ENCODE measurements at regions not wholly inside any gene's neighbourhood (a gene's known extent, or its start where the extent isn't known, plus 50 kb on each side); places are given as distances from the start of the nearest gene placed in this dataset.
"Not testable (repeated sequence)": the region's sequence is repeated elsewhere in the genome, so short reads cannot be mapped to it uniquely, and the experiment has no call there.

DNA sequence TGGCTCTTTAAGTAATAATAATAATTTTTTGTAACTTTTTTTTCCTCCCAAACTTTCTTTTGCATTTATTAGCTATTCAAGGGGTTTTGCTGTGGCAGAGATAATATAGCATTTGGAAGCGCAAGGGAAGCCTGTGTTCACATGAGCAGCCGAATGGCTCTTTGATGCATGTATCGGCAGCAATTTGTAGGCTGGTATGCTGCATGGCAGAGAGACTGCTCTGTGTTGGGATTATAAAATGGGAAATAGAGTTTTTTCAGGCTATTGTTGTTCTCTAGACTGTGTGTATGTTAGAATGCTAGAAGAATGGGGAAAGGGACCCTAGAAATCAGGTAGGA, 94.6 kb upstream of the SALL1 start:
- no peaks in the 10 kb centered on the region for H3K4me1 ChIP-seq (ENCODE audit: control insufficient read depth, insufficient read depth, low read length)
- H3K9ac ChIP-seq (ENCODE audit: low read depth, low read length) = no peak overlapping the region
- H3K27me3 ChIP-seq (ENCODE audit: control insufficient read depth, insufficient read depth, low read length) = no peaks in the 10 kb centered on the region
- H3K9me3 ChIP-seq (ENCODE audit: control insufficient read depth, insufficient read depth, low read length) = no peaks in the 10 kb centered on the region
- H3K36me3 ChIP-seq (ENCODE audit: control insufficient read depth, insufficient read depth, low read length) = no peaks in the 10 kb centered on the region
- H3K4me3 ChIP-seq (ENCODE audit: low read depth, low read length) = no peak overlapping the region

- Histone ChIP-seq H3K4me3 (ENCODE audit: low read depth, low read length) (no peak overlapping the region), H3K4me1 (ENCODE audit: control insufficient read depth, insufficient read depth, low read length) (no peaks in the 10 kb centered on the region), H3K27me3 (ENCODE audit: control insufficient read depth, insufficient read depth, low read length) (no peaks in the 10 kb centered on the region), H3K9ac (ENCODE audit: low read depth, low read length) (no peak overlapping the region), H3K36me3 (ENCODE audit: control insufficient read depth, insufficient read depth, low read length) (no peaks in the 10 kb centered on the region), H3K9me3 (ENCODE audit: control insufficient read depth, insufficient read depth, low read length) (no peaks in the 10 kb centered on the region)
Observed at GRCh38 chr16:51244887-51245657, 94.0 kb upstream of the SALL1 start.

- Histone ChIP-seq H3K9me3 (ENCODE audit: control insufficient read depth, insufficient read depth, low read length) (no peaks in the 10 kb centered on the region), H3K9ac (ENCODE audit: low read depth, low read length) (no peak overlapping the region), H3K4me1 (ENCODE audit: control insufficient read depth, insufficient read depth, low read length) (no peaks in the 10 kb centered on the region), H3K4me3 (ENCODE audit: low read depth, low read length) (no peak overlapping the region), H3K27me3 (ENCODE audit: control insufficient read depth, insufficient read depth, low read length) (no peaks in the 10 kb centered on the region), H3K36me3 (ENCODE audit: control insufficient read depth, insufficient read depth, low read length) (no peaks in the 10 kb centered on the region)
Observed at GRCh38 chr16:51243936-51244436, 92.9 kb upstream of the SALL1 start.

DNA sequence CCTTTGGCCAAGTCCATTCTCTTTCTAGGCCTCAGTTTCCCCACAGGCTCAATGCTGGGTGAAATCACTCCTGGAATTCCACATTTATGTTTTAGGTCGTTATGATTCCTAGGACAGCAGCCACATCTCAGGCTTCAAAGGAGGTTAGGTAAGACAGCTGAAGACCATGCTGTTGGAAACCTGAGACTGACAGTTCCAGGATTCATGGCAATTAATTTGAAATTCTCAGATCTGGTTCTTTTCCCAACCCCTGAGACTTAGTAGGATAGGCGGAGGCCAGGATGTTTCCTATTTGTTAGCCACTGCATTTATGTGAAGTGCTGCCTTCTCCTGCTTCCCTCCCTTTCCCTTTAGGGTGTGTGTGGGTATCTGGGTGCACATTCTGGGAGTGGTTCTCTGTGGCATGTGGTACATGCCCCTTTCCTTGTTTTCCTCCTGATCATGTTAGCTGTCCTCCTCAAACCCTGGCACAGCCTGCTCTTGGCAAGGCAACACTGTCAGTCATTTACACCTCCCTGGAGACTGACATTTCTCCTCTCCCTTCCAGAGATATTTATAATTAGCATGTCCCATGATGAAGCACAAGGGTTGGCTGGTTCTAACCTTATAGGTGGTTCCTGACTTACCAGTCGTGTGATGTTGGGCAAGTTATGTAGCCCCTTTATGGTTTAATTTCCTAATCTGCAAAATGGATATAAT, 91.4 kb upstream of the SALL1 start:
- Histone ChIP-seq H3K36me3 (ENCODE audit: control insufficient read depth, insufficient read depth, low read length) (no peaks in the 10 kb centered on the region), H3K9me3 (ENCODE audit: control insufficient read depth, insufficient read depth, low read length) (no peaks in the 10 kb centered on the region), H3K9ac (ENCODE audit: low read depth, low read length) (no peak overlapping the region), H3K4me3 (ENCODE audit: low read depth, low read length) (no peak overlapping the region), H3K27me3 (ENCODE audit: control insufficient read depth, insufficient read depth, low read length) (no peaks in the 10 kb centered on the region), H3K4me1 (ENCODE audit: control insufficient read depth, insufficient read depth, low read length) (peaks cover 4% of the 10 kb centered on the region)

- Histone ChIP-seq H3K27me3 (ENCODE audit: control insufficient read depth, insufficient read depth, low read length) (no peaks in the 10 kb centered on the region), H3K4me1 (ENCODE audit: control insufficient read depth, insufficient read depth, low read length) (peaks cover 12% of the 10 kb centered on the region), H3K4me3 (ENCODE audit: low read depth, low read length) (no peak overlapping the region), H3K9me3 (ENCODE audit: control insufficient read depth, insufficient read depth, low read length) (no peaks in the 10 kb centered on the region), H3K36me3 (ENCODE audit: control insufficient read depth, insufficient read depth, low read length) (no peaks in the 10 kb centered on the region), H3K9ac (ENCODE audit: low read depth, low read length) (no peak overlapping the region)
Observed at GRCh38 chr16:51239196-51239595, 88.1 kb upstream of the SALL1 start.

- Histone ChIP-seq H3K9ac (ENCODE audit: low read depth, low read length) (no peak overlapping the region), H3K27me3 (ENCODE audit: control insufficient read depth, insufficient read depth, low read length) (no peaks in the 10 kb centered on the region), H3K4me3 (ENCODE audit: low read depth, low read length) (no peak overlapping the region), H3K36me3 (ENCODE audit: control insufficient read depth, insufficient read depth, low read length) (no peaks in the 10 kb centered on the region), H3K9me3 (ENCODE audit: control insufficient read depth, insufficient read depth, low read length) (no peaks in the 10 kb centered on the region), H3K4me1 (ENCODE audit: control insufficient read depth, insufficient read depth, low read length) (peaks cover 12% of the 10 kb centered on the region)
Observed at GRCh38 chr16:51237861-51238378, 86.8 kb upstream of the SALL1 start.

- Histone ChIP-seq H3K9me3 (ENCODE audit: control insufficient read depth, insufficient read depth, low read length) (no peaks in the 10 kb centered on the region), H3K4me3 (ENCODE audit: low read depth, low read length) (no peak overlapping the region), H3K9ac (ENCODE audit: low read depth, low read length) (no peak overlapping the region), H3K27me3 (ENCODE audit: control insufficient read depth, insufficient read depth, low read length) (no peaks in the 10 kb centered on the region), H3K4me1 (ENCODE audit: control insufficient read depth, insufficient read depth, low read length) (peaks cover 12% of the 10 kb centered on the region), H3K36me3 (ENCODE audit: control insufficient read depth, insufficient read depth, low read length) (no peaks in the 10 kb centered on the region)
Observed at GRCh38 chr16:51237207-51237606, 86.1 kb upstream of the SALL1 start.

GRCh38 chr16:51236583-51236982, 85.5 kb upstream of the SALL1 start:
- H3K36me3 ChIP-seq (ENCODE audit: control insufficient read depth, insufficient read depth, low read length) = no peaks in the 10 kb centered on the region

DNA sequence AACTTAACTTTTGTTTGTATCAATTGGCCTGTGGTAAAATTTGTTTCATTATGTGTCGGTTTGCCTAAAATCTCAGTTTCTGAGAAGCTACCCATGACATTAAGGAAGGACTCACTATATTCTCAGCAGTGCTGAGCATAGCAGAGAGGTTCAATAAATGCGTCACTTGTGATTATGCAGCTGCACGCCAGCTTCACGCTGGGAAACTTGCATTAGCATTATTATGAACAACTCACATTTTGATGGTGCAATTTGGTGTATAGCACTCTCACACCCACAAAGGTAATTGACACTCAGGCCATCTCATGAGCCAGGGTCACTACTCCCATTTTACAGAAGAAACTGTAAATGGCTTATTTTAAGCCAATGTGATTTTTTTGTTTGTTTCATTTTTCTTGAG, 80.6 kb upstream of the SALL1 start:
- Histone ChIP-seq H3K9ac (ENCODE audit: low read depth, low read length) (no peak overlapping the region), H3K9me3 (ENCODE audit: control insufficient read depth, insufficient read depth, low read length) (no peaks in the 10 kb centered on the region), H3K4me1 (ENCODE audit: control insufficient read depth, insufficient read depth, low read length) (peaks cover 4% of the 10 kb centered on the region), H3K27me3 (ENCODE audit: control insufficient read depth, insufficient read depth, low read length) (no peaks in the 10 kb centered on the region), H3K36me3 (ENCODE audit: control insufficient read depth, insufficient read depth, low read length) (no peaks in the 10 kb centered on the region), H3K4me3 (ENCODE audit: low read depth, low read length) (no peak overlapping the region)

More at GRCh38 chr16:51236583-51236982, 85.5 kb upstream of the SALL1 start:
- Histone ChIP-seq H3K27me3 (ENCODE audit: control insufficient read depth, insufficient read depth, low read length) (no peaks in the 10 kb centered on the region), H3K9ac (ENCODE audit: low read depth, low read length) (no peak overlapping the region), H3K4me3 (ENCODE audit: low read depth, low read length) (no peak overlapping the region), H3K4me1 (ENCODE audit: control insufficient read depth, insufficient read depth, low read length) (peaks cover 12% of the 10 kb centered on the region), H3K9me3 (ENCODE audit: control insufficient read depth, insufficient read depth, low read length) (no peaks in the 10 kb centered on the region)

DNA sequence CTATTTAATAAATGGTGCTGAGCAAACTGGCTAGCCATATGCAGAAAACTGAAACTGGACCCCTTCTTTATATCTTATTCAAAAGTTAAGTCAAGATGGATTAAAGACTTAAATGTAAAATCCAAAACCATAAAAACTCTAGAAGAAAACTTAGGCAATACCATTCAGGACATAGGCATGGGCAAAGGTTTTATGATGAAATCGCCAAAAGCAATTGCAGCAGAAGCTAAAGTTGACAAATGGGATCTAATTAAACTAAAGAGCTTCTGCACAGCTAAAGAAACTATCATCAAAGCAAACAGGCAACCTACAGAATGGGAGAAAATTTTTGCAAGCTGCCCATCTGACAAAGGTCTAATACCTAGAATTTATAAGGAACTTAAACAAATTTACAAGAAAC, 79.0 kb upstream of the SALL1 start:
- H3K4me1 ChIP-seq (ENCODE audit: control insufficient read depth, insufficient read depth, low read length); H3K9ac ChIP-seq (ENCODE audit: low read depth, low read length); H3K4me3 ChIP-seq (ENCODE audit: low read depth, low read length); H3K27me3 ChIP-seq (ENCODE audit: control insufficient read depth, insufficient read depth, low read length); H3K36me3 ChIP-seq (ENCODE audit: control insufficient read depth, insufficient read depth, low read length); H3K9me3 ChIP-seq (ENCODE audit: control insufficient read depth, insufficient read depth, low read length): not testable (repeated sequence)

GRCh38 chr16:51228097-51228659, 77.1 kb upstream of the SALL1 start:
- Histone ChIP-seq H3K4me1 (ENCODE audit: control insufficient read depth, insufficient read depth, low read length) (peaks cover 4% of the 10 kb centered on the region), H3K9me3 (ENCODE audit: control insufficient read depth, insufficient read depth, low read length) (no peaks in the 10 kb centered on the region), H3K9ac (ENCODE audit: low read depth, low read length) (no peak overlapping the region), H3K36me3 (ENCODE audit: control insufficient read depth, insufficient read depth, low read length) (no peaks in the 10 kb centered on the region), H3K4me3 (ENCODE audit: low read depth, low read length) (no peak overlapping the region), H3K27me3 (ENCODE audit: control insufficient read depth, insufficient read depth, low read length) (no peaks in the 10 kb centered on the region)

- H3K4me3 ChIP-seq (ENCODE audit: low read depth, low read length) = no peak overlapping the region
- no peak overlapping the region for H3K9ac ChIP-seq (ENCODE audit: low read depth, low read length)
- H3K36me3 ChIP-seq (ENCODE audit: control insufficient read depth, insufficient read depth, low read length) = no peaks in the 10 kb centered on the region
- H3K4me1 ChIP-seq (ENCODE audit: control insufficient read depth, insufficient read depth, low read length) = peaks cover 4% of the 10 kb centered on the region
- H3K9me3 ChIP-seq (ENCODE audit: control insufficient read depth, insufficient read depth, low read length) = no peaks in the 10 kb centered on the region
- no peaks in the 10 kb centered on the region for H3K27me3 ChIP-seq (ENCODE audit: control insufficient read depth, insufficient read depth, low read length)
Observed at GRCh38 chr16:51225878-51226277, 74.8 kb upstream of the SALL1 start.

Measured in iPS-15b (cell line).